ENCODE measurements at regions not wholly inside any gene's neighbourhood (a gene's known extent, or its start where the extent isn't known, plus 50 kb on each side); places are given as distances from the start of the nearest gene placed in this dataset.
A peak's percentile ranks its signal among the peaks of the same experiment; 100 is the strongest.
"Not testable (repeated sequence)": the region's sequence is repeated elsewhere in the genome, so short reads cannot be mapped to it uniquely, and the experiment has no call there.

- H3K4me3 ChIP-seq = no peak overlapping the region
- H3K4me1 ChIP-seq = no peaks in the 10 kb centered on the region
- peak; percentile 55 for DNase-seq
- TF ChIP-seq CTCF (IDR thresholded peaks at IDR 0.05) (no peak), POLR2A (IDR thresholded peaks at IDR 0.05) (no peak)
- H3K27ac ChIP-seq = no peak overlapping the region
- H3K9me3 ChIP-seq = no peaks in the 10 kb centered on the region
- 56 to 68% methylated on average over 6 of the region's 6 CpGs for WGBS, 2 donors
- H3K27me3 ChIP-seq = no peaks in the 10 kb centered on the region
- H3K36me3 ChIP-seq (ENCODE audit: low read depth, missing control alignments) = no peaks in the 10 kb centered on the region
- intact Hi-C loops (cut with DNase I; ENCODE audit: low total_unique reads) = no loop called here
Observed at GRCh38 chr16:13348416-13348815, 447.0 kb downstream of the SHISA9 start.

- DNase-seq = no peak
- H3K4me1 ChIP-seq = no peaks in the 10 kb centered on the region
- no peaks in the 10 kb centered on the region for H3K36me3 ChIP-seq (ENCODE audit: low read depth, missing control alignments)
- WGBS, 2 donors = 80 to 87% methylated on average over 4 of the region's 4 CpGs
- H3K27ac ChIP-seq = no peak overlapping the region
- H3K9me3 ChIP-seq = no peaks in the 10 kb centered on the region
- no peak overlapping the region for H3K4me3 ChIP-seq
- intact Hi-C loops (cut with DNase I; ENCODE audit: low total_unique reads) = no loop called here
- TF ChIP-seq CTCF (IDR thresholded peaks at IDR 0.05) (no peak), POLR2A (IDR thresholded peaks at IDR 0.05) (no peak)
- H3K27me3 ChIP-seq = no peaks in the 10 kb centered on the region
Observed at GRCh38 chr16:13350000-13350399, 448.6 kb downstream of the SHISA9 start.

DNA sequence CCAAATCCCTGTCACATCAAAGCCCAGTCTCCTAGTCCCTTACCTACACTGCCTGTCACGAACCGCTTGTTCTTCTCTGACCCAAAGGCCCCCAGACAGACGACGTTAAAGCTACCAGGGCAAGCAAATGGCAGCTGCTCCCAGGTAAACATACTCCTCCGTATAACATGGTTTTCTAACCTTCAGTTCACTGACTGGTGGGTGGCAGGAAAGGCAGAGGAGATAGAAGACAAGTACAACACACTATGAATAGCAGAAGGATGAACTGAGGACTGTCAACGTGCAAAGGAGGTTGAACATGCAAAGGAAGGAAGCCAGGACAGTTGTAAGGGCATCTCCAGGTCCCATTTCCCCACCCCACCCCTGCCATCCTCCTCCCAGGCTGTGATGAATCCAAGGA is 449.8 kb downstream of the SHISA9 start:
- 55 to 57% methylated on average over 6 of the region's 6 CpGs for WGBS, 2 donors

GRCh38 chr16:13351601-13352217 is 450.3 kb downstream of the SHISA9 start:
- Histone ChIP-seq H3K27me3 (no peaks in the 10 kb centered on the region), H3K4me1 (no peaks in the 10 kb centered on the region), H3K9me3 (no peaks in the 10 kb centered on the region), H3K27ac (no peak overlapping the region), H3K36me3 (ENCODE audit: low read depth, missing control alignments) (no peaks in the 10 kb centered on the region), H3K4me3 (no peak overlapping the region)
- DNase-seq = no peak
- 55% methylated on average over 4 of the region's 4 CpGs for WGBS, 2 donors
- TF ChIP-seq CTCF (IDR thresholded peaks at IDR 0.05) = no peak
- TF ChIP-seq POLR2A (IDR thresholded peaks at IDR 0.05) = no peak
- intact Hi-C loops (cut with DNase I; ENCODE audit: low total_unique reads) = no loop called here

More for the DNA sequence above, 449.8 kb downstream of the SHISA9 start:
- Histone ChIP-seq H3K4me3 (no peak overlapping the region), H3K36me3 (ENCODE audit: low read depth, missing control alignments) (no peaks in the 10 kb centered on the region), H3K27ac (no peak overlapping the region), H3K4me1 (no peaks in the 10 kb centered on the region), H3K9me3 (no peaks in the 10 kb centered on the region), H3K27me3 (no peaks in the 10 kb centered on the region)
- intact Hi-C loops (cut with DNase I; ENCODE audit: low total_unique reads) = no loop called here
- no peak for DNase-seq
- TF ChIP-seq POLR2A (IDR thresholded peaks at IDR 0.05) (no peak), CTCF (IDR thresholded peaks at IDR 0.05) (no peak)

GRCh38 chr16:13352796-13353195 is 451.4 kb downstream of the SHISA9 start:
- intact Hi-C loops (cut with DNase I; ENCODE audit: low total_unique reads); DNase-seq; H3K27me3 ChIP-seq; H3K4me1 ChIP-seq; H3K36me3 ChIP-seq (ENCODE audit: low read depth, missing control alignments); H3K9me3 ChIP-seq; H3K4me3 ChIP-seq; H3K27ac ChIP-seq: not testable (repeated sequence)
- 61 to 71% methylated on average over 6 of the region's 7 CpGs for WGBS, 2 donors

- H3K4me3 ChIP-seq; H3K36me3 ChIP-seq (ENCODE audit: low read depth, missing control alignments); DNase-seq; H3K9me3 ChIP-seq; H3K4me1 ChIP-seq; H3K27ac ChIP-seq; H3K27me3 ChIP-seq; intact Hi-C loops (cut with DNase I; ENCODE audit: low total_unique reads): not testable (repeated sequence)
- WGBS, 2 donors = 84 to 86% methylated on average over 4 of the region's 4 CpGs
Observed at GRCh38 chr16:13357842-13358241, 456.4 kb downstream of the SHISA9 start.
